Adipocyte (in vitro differentiated cells): ENCODE measurements at regions not wholly inside any gene's neighbourhood (a gene's known extent, or its start where the extent isn't known, plus 50 kb on each side); places are given as distances from the start of the nearest gene placed in this dataset.

Experiments used
- DNase-seq: peaks from one replicate; pipeline ENCODE4 v3.0.0-alpha.2; 2015; ENCODE audit warnings: low read depth
- H3K27me3 ChIP-seq: replicated peaks from 2 replicates; pipeline ENCODE4 v1.7.0; 2013; ENCODE audit warnings: mild to moderate bottlenecking, low read length, moderate library complexity; ENCODE audit not compliant: control insufficient read depth, insufficient read depth
- H3K36me3 ChIP-seq: 2 replicates; pipeline ENCODE4 v1.7.0; 2013; ENCODE audit warnings: low read length, mild to moderate bottlenecking, moderate library complexity; ENCODE audit not compliant: control insufficient read depth, insufficient read depth, severe bottlenecking
- H3K4me1 ChIP-seq: 2 replicates; pipeline ENCODE4 v1.7.0; 2013; ENCODE audit warnings: mild to moderate bottlenecking, low read length, moderate library complexity; ENCODE audit not compliant: control insufficient read depth, insufficient read depth
- H3K4me3 ChIP-seq: 2 replicates; pipeline ENCODE4 v1.7.0; 2013; ENCODE audit warnings: mild to moderate bottlenecking, low read length, moderate library complexity
- H3K9ac ChIP-seq: 2 replicates; pipeline ENCODE4 v1.7.0; 2013; ENCODE audit warnings: mild to moderate bottlenecking, low read length, moderate library complexity
- H3K9me3 ChIP-seq: 2 replicates; pipeline ENCODE4 v1.7.0; 2013; ENCODE audit warnings: mild to moderate bottlenecking, low read length, moderate library complexity; ENCODE audit not compliant: control insufficient read depth

DNA sequence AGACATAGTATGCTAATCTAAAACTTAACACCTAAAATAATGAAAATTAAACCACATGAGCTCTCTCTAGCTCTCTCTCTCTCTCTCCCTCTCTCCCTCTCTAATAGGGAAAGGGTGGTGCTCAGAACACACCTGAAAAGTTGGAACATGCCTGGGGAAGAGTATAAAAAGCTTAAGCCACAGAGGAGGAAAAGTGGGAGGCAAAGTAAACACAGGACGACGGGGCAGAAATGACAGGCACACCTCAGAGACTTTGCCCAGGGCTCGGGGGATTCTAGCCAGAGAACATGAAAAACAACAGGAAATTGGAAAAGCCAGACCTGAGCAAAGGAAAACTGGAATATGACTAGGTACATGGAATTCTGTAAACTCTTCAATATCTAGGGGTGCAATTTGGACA lies 666.1 kb downstream of the BCL11A start:
- Histone ChIP-seq H3K9me3 (no peaks in the 10 kb centered on the region), H3K27me3 (peaks cover 3% of the 10 kb centered on the region), H3K4me3 (no peak overlapping the region), H3K9ac (no peak overlapping the region), H3K36me3 (no peaks in the 10 kb centered on the region), H3K4me1 (no peaks in the 10 kb centered on the region)
- no peak for DNase-seq

GRCh38 chr2:59886759-59887158 lies 666.7 kb downstream of the BCL11A start:
- Histone ChIP-seq H3K36me3 (no peaks in the 10 kb centered on the region), H3K9ac (no peak overlapping the region), H3K4me3 (no peak overlapping the region), H3K9me3 (no peaks in the 10 kb centered on the region), H3K4me1 (no peaks in the 10 kb centered on the region), H3K27me3 (peaks cover 3% of the 10 kb centered on the region)
- no peak for DNase-seq

DNA sequence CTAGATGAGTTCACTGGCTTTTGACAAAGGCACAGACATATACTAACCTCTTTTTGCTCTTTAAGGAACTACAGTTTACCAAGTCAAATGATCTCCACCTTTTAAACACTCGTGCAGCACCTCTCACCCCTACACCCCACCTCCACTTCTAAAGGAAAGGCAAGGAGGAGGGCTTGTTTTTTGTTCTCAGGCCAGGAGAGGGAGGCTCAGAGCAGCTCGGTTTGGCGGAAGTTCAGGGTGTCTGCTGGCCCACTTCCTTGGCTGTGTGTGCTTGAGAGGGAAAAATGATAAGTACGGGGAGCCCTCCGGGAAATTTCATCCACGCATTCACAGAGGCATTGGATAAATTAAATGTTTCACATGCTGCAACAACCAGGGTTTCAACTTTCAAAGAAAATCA lies 667.9 kb downstream of the BCL11A start:
- Histone ChIP-seq H3K9ac (no peak overlapping the region), H3K9me3 (no peaks in the 10 kb centered on the region), H3K4me1 (no peaks in the 10 kb centered on the region), H3K36me3 (no peaks in the 10 kb centered on the region), H3K27me3 (peaks cover 3% of the 10 kb centered on the region), H3K4me3 (no peak overlapping the region)
- no peak for DNase-seq

DNA sequence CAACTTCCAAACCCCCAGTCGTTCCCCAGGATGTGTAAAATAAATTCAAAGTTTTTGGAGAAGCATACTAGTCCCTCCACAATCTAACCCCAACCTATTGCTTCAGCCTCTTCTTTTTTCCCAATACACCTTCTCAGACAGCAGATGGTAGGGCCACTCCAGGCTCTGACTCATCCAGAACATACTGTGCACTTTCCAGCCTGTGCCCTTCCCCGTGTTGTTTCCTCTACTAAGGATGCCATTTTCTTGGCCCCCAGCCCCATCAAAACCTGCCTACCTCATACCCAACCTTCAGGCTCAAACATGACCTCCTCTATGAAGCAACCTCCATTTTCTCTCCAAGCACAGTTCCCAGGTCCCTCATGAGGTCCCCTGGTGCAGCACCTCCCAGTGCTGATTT lies 669.3 kb downstream of the BCL11A start:
- no peaks in the 10 kb centered on the region for H3K36me3 ChIP-seq
- no peak overlapping the region for H3K9ac ChIP-seq
- H3K4me3 ChIP-seq = no peak overlapping the region
- no peaks in the 10 kb centered on the region for H3K4me1 ChIP-seq
- peaks cover 3% of the 10 kb centered on the region for H3K27me3 ChIP-seq
- DNase-seq = no peak
- H3K9me3 ChIP-seq = no peaks in the 10 kb centered on the region

DNA sequence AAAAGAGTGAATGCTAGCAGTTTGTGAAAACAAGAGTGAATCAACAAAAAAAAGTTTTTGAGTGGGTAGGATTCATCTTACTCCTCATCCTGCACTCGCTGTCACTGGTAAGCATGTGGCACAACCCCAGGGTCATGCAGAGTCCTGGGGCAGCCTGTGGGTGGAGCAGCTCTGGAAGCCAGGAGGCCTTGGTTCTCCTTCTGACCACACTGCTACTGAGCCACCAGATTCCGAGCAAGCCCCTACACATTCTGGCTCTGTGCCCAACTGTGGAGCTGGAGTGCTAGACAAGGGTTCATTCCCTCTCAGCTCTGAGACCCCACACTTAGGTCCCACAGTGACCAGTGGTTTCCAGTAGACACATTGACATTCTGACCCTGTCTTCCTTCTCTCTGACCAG lies 670.6 kb downstream of the BCL11A start:
- no peak for DNase-seq
- Histone ChIP-seq H3K9me3 (no peaks in the 10 kb centered on the region), H3K36me3 (no peaks in the 10 kb centered on the region), H3K4me3 (no peak overlapping the region), H3K27me3 (peaks cover 3% of the 10 kb centered on the region), H3K4me1 (no peaks in the 10 kb centered on the region), H3K9ac (no peak overlapping the region)

DNA sequence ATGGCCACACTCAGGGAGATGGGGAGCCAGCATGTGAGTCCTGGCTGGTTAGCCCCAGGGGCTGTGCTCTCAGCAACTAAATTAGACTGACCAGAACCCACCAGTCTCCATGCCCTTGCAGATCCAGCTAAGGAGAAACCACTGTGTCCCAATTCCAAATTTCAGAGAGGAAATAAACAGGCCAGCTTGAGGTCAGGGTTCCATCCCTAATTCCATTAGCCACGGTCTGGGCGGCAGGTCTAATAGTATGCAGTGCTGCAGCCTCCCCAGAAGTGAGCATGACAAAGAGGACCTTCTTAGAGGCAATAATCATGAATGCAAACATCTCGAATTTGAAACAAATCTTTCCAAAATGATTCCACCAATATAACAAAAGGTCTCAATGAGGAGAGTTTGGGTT lies 671.2 kb downstream of the BCL11A start:
- Histone ChIP-seq H3K36me3 (no peaks in the 10 kb centered on the region), H3K4me1 (no peaks in the 10 kb centered on the region), H3K9me3 (no peaks in the 10 kb centered on the region), H3K4me3 (no peak overlapping the region), H3K27me3 (peaks cover under 1% of the 10 kb centered on the region), H3K9ac (no peak overlapping the region)
- no peak for DNase-seq

- H3K36me3 ChIP-seq = no peaks in the 10 kb centered on the region
- H3K4me3 ChIP-seq = no peak overlapping the region
- no peaks in the 10 kb centered on the region for H3K9me3 ChIP-seq
- no peaks in the 10 kb centered on the region for H3K4me1 ChIP-seq
- H3K27me3 ChIP-seq = no peaks in the 10 kb centered on the region
- no peak for DNase-seq
- H3K9ac ChIP-seq = no peak overlapping the region
Measured at GRCh38 chr2:59881218-59881617, 672.2 kb downstream of the BCL11A start.

GRCh38 chr2:59879700-59880131 lies 673.7 kb downstream of the BCL11A start:
- no peak for DNase-seq
- no peaks in the 10 kb centered on the region for H3K36me3 ChIP-seq
- H3K9ac ChIP-seq = no peak overlapping the region
- no peaks in the 10 kb centered on the region for H3K9me3 ChIP-seq
- no peaks in the 10 kb centered on the region for H3K4me1 ChIP-seq
- H3K27me3 ChIP-seq = no peaks in the 10 kb centered on the region
- no peak overlapping the region for H3K4me3 ChIP-seq

DNA sequence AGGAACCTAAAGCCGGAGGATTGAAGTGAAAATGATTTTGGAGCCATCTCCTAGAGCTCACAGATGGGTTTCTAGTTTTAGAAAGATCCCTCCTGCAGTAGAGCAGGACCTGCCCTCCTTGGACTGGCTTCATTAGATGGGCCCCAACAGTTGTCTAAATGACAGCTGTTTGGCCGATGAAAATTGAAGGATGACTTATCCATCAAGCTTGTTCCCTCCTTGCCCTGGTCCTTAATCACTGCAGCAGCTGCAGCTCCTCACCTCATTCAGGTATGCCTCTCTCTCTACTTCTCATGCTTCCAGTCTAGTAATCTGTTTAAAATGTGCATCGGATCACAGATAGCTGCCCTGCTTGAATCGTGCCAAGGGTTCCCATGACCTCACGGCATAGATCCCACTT lies 677.6 kb downstream of the BCL11A start:
- Histone ChIP-seq H3K4me3 (no peak overlapping the region), H3K4me1 (no peaks in the 10 kb centered on the region), H3K36me3 (no peaks in the 10 kb centered on the region), H3K27me3 (no peaks in the 10 kb centered on the region), H3K9me3 (no peaks in the 10 kb centered on the region), H3K9ac (no peak overlapping the region)
- no peak for DNase-seq

- DNase-seq = no peak
- Histone ChIP-seq H3K36me3 (no peaks in the 10 kb centered on the region), H3K27me3 (peaks cover under 1% of the 10 kb centered on the region), H3K9ac (no peak overlapping the region), H3K9me3 (no peaks in the 10 kb centered on the region), H3K4me1 (no peaks in the 10 kb centered on the region), H3K4me3 (no peak overlapping the region)
Measured at GRCh38 chr2:59874971-59875755, 678.3 kb downstream of the BCL11A start.

DNA sequence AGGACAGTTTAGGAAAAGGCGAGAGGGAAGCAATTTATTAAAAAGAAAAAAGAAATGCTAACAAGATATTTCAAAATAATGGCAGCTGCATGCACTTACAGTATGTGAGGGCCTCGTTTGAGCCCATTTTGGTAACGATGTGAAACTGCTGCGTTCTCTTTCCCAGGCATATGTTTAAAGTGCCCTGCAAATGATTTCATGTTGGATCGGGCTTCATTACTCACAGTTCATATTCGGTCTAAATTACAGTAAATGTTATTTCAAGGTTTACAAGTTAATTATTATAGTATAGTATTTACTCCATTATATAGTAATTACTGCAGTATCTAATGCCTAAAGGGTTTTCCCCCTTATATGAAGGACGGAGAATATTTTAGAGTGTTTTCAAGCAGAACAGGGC lies 679.1 kb downstream of the BCL11A start:
- Histone ChIP-seq H3K4me3 (no peak overlapping the region), H3K36me3 (no peaks in the 10 kb centered on the region), H3K9me3 (no peaks in the 10 kb centered on the region), H3K9ac (no peak overlapping the region), H3K4me1 (no peaks in the 10 kb centered on the region), H3K27me3 (peaks cover 3% of the 10 kb centered on the region)
- DNase-seq = no peak

GRCh38 chr2:59871830-59872229 lies 681.6 kb downstream of the BCL11A start:
- Histone ChIP-seq H3K4me3 (no peak overlapping the region), H3K4me1 (no peaks in the 10 kb centered on the region), H3K36me3 (no peaks in the 10 kb centered on the region), H3K27me3 (peaks cover 3% of the 10 kb centered on the region), H3K9ac (no peak overlapping the region), H3K9me3 (no peaks in the 10 kb centered on the region)
- DNase-seq = no peak
